Heart right ventricle (tissue), 16 donors: ENCODE measurements at regions not wholly inside any gene's neighbourhood (a gene's known extent, or its start where the extent isn't known, plus 50 kb on each side); places are given as distances from the start of the nearest gene placed in this dataset.

ENCODE experiments used
- ATAC-seq, 8 donors: fragments of 200-7000 bp; cut with Tn5 transposase; one replicate each; pipeline ENCODE4 v1.9.1; 2020; ENCODE audit warnings: mild to moderate bottlenecking in 8 of 8, moderate library complexity in 8 of 8, moderate number of reproducible peaks in 1 of 8
- DNase-seq, 2 donors: peaks; one replicate each; pipeline ENCODE4 v3.0.0-alpha.2; 2020
- H3K27ac ChIP-seq, 10 donors: fragments of 200-600 bp; sonication (generic) in 2 of 10; one replicate each; pipeline versions ENCODE4 v1.5.0 to v1.8.0; 2020 to 2022; ENCODE audit warnings: mild to moderate bottlenecking in 3 of 10
- H3K27me3 ChIP-seq, 7 donors: fragments of 200-600 bp; one replicate each; pipeline ENCODE4 v1.8.0; 2021 to 2022; ENCODE audit warnings: mild to moderate bottlenecking in 2 of 7
- H3K36me3 ChIP-seq, 9 donors: fragments of 200-600 bp; sonication (generic) in 1 of 9; one replicate each; pipeline versions ENCODE4 v1.5.0 to v1.8.0; 2020 to 2022; ENCODE audit warnings: mild to moderate bottlenecking in 2 of 9
- H3K4me1 ChIP-seq, 9 donors: fragments of 200-600 bp; sonication (generic) in 1 of 9; one replicate each; pipeline versions ENCODE4 v1.5.0 to v1.8.0; 2020 to 2022; ENCODE audit warnings: mild to moderate bottlenecking in 4 of 9
- H3K4me3 ChIP-seq, 10 donors: fragments of 200-600 bp; sonication (generic) in 2 of 10; one replicate each; pipeline versions ENCODE4 v1.5.0 to v1.8.0; 2020 to 2022; ENCODE audit warnings: mild to moderate bottlenecking in 7 of 10, moderate library complexity in 2 of 10
- H3K9me3 ChIP-seq, 11 donors: fragments of 200-600 bp in 10 of 11; sonication (generic) in 2 of 11; one replicate each; pipeline versions ENCODE4 v1.5.0 to v1.8.0; 2013 to 2022; ENCODE audit warnings: mild to moderate bottlenecking in 2 of 11, control low read depth in 1 of 11, moderate library complexity in 1 of 11
- CTCF ChIP-seq, 9 donors: fragments of 200-600 bp; sonication (generic) in 2 of 9; IDR thresholded peaks; one replicate each; pipeline versions ENCODE4 v1.5.0 to v1.8.0; 2021 to 2022; ENCODE audit warnings: antibody characterized with exemption in 9 of 9, mild to moderate bottlenecking in 5 of 9, moderate library complexity in 1 of 9
- WGBS, 2 donors: extraction: QIAGEN DNeasy Blood & Tissue Kit; methylation state at CpG; one replicate each; pipeline ENCODE4 v1.1.7; 2013; ENCODE audit warnings: inconsistent platforms in 1 of 2; 5-methylcytosine and 5-hydroxymethylcytosine counted together
- intact Hi-C, 10 donors: fragments of 100-400 bp; cut with DNase I; formaldehyde crosslinking; loops; one replicate each; pipeline versions ENCODE4 v1.11.1 to v1.14.2; 2022
- donor health status: Arrhythmogenic right ventricular cardiomyopathy.
- donor health status: ischemic (EF 13 %, LVEDD 7.1; RV severe dilation, severe dysfunction).
- donor health status: healthy with polysubstance abuse.
- donor health status: DM: no; HTN: yes; CAD: no.
- donor health status: DM: no; HTN: no; CAD: no.
- donor health status: ischemic (EF 25% LVEDD 6.9; RV normal size, moderate dysfunction).
- donor health status: ischemic (EF 25% LVEDD 5.7; RV mildly dilated, moderate dysfunction).
- donor health status: healthy.
- donor health status: DM: yes; HTN: yes; CAD: no.
- donor health status: Ischemic cardiomyopathy.
- donor health status: ischemic (EF 35%, LVEDD 5.7; RV mildly dilated, moderate dysfunction).
- donor health status: nonischemic (EF 11% LVEDD 7.7; RV severe dilation, severe dysfunction).
- donor health status: DM: yes; HTN: yes; CAD: no.
- donor health status: PGD.
- donor health status: ischemic (EF 29% LVEDD 5.4; RV normal size, mild dysfunction).
- donor health status: nonischemic (EF 23%, LVEDD 6.1; RV moderate dilation, normal function).

GRCh38 chr4:137267024-137267423, 265.3 kb downstream of the PCDH18 start:
- H3K9me3 ChIP-seq, result peaks cover 0 to 12% (median 4%) of the 10 kb centered on the region in 11 donors
- no peak overlapping the region for H3K4me3 ChIP-seq
- no peak for TF ChIP-seq CTCF (IDR thresholded peaks at IDR 0.05)
- peak in 1 of 8 donors; percentile 81 for ATAC-seq
- H3K36me3 ChIP-seq, result no peaks in the 10 kb centered on the region
- no peak overlapping the region for H3K27ac ChIP-seq
- no peaks in the 10 kb centered on the region for H3K4me1 ChIP-seq
- 66 to 76% methylated on average over 2 of the region's 2 CpGs for WGBS, 2 donors
- intact Hi-C loops, result no loop called here
- H3K27me3 ChIP-seq, result no peaks in the 10 kb centered on the region
- DNase-seq, result no peak

- Histone ChIP-seq H3K36me3 (no peaks in the 10 kb centered on the region), H3K9me3 (peaks cover 0 to 9% (median 3%) of the 10 kb centered on the region in 11 donors), H3K27ac (no peak overlapping the region), H3K27me3 (no peaks in the 10 kb centered on the region), H3K4me3 (no peak overlapping the region), H3K4me1 (no peaks in the 10 kb centered on the region)
- no peak for TF ChIP-seq CTCF (IDR thresholded peaks at IDR 0.05)
- WGBS, 2 donors, result 73 to 74% methylated on average over 3 of the region's 3 CpGs
- intact Hi-C loops, result no loop called here
- ATAC-seq, result no peak
- no peak for DNase-seq
Observed at GRCh38 chr4:137266511-137266910, 265.8 kb downstream of the PCDH18 start.

- no peak overlapping the region for H3K27ac ChIP-seq
- intact Hi-C loops, result no loop called here
- 76 to 87% methylated on average over 3 of the region's 3 CpGs for WGBS, 2 donors
Observed at GRCh38 chr4:137263206-137263605, 269.1 kb downstream of the PCDH18 start.

GRCh38 chr4:137253949-137254348, 278.3 kb downstream of the PCDH18 start:
- DNase-seq (no peak), ATAC-seq (no peak)
- no peaks in the 10 kb centered on the region for H3K36me3 ChIP-seq
- H3K4me1 ChIP-seq, result no peaks in the 10 kb centered on the region
- H3K9me3 ChIP-seq, result peaks cover 0 to 18% (median 4%) of the 10 kb centered on the region in 11 donors
- intact Hi-C loops, result no loop called here
- no peaks in the 10 kb centered on the region for H3K27me3 ChIP-seq
- H3K4me3 ChIP-seq, result no peak overlapping the region
- no peak overlapping the region for H3K27ac ChIP-seq
- TF ChIP-seq CTCF (IDR thresholded peaks at IDR 0.05), result no peak

More at GRCh38 chr4:137263206-137263605, 269.1 kb downstream of the PCDH18 start:
- H3K36me3 ChIP-seq, result no peaks in the 10 kb centered on the region
- H3K27me3 ChIP-seq, result no peaks in the 10 kb centered on the region
- no peaks in the 10 kb centered on the region for H3K9me3 ChIP-seq
- no peak for TF ChIP-seq CTCF (IDR thresholded peaks at IDR 0.05)
- ATAC-seq (no peak), DNase-seq (no peak)
- H3K4me1 ChIP-seq, result no peaks in the 10 kb centered on the region
- H3K4me3 ChIP-seq, result no peak overlapping the region
